ENCODE measurements at regions not wholly inside any gene's neighbourhood (a gene's known extent, or its start where the extent isn't known, plus 50 kb on each side); places are given as distances from the start of the nearest gene placed in this dataset.
A peak's percentile ranks its signal among the peaks of the same experiment; 100 is the strongest.

- no peak for TF ChIP-seq CTCF (conservative IDR thresholded peaks at IDR 0.05)
- no peaks in the 10 kb centered on the region for H3K9me3 ChIP-seq (ENCODE audit: control insufficient read depth, low read length)
- no peaks in the 10 kb centered on the region for H3K27me3 ChIP-seq (ENCODE audit: control insufficient read depth, insufficient read depth, low read length, poor library complexity, severe bottlenecking)
- Mint-ChIP-seq H3K4me1 (peaks cover 12% of the 10 kb centered on the region), H3K27me3 (ENCODE audit: insufficient read depth) (no peaks in the 10 kb centered on the region), H3K36me3 (ENCODE audit: low read depth) (no peaks in the 10 kb centered on the region), H3K27ac (no peak overlapping the region), H3K9me3 (no peaks in the 10 kb centered on the region), H3K4me3 (no peak overlapping the region)
- H3K27ac ChIP-seq (ENCODE audit: low read depth, low read length) = no peak overlapping the region
- no peak overlapping the region for H3K9ac ChIP-seq (ENCODE audit: extremely low read depth, low read length, poor library complexity, severe bottlenecking)
- no peaks in the 10 kb centered on the region for H3K36me3 ChIP-seq (ENCODE audit: control insufficient read depth, insufficient read depth, low read length)
- H3K4me3 ChIP-seq (ENCODE audit: low read length) = no peak overlapping the region
- DNase-seq = peak; percentile 87
- WGBS, 2 experiments (ENCODE audit: insufficient coverage in 1 of 2, insufficient read length in 1 of 2) = 47 to 48% methylated on average over 4 of the region's 4 CpGs
- peaks cover 3% of the 10 kb centered on the region for H3K4me1 ChIP-seq (ENCODE audit: control insufficient read depth, insufficient read depth, low read length)
These were observed 86.1 kb upstream of the SCG2 start for GRCh38 chr2:223688094-223688835.

GRCh38 chr2:223681125-223681524 is 79.0 kb upstream of the SCG2 start:
- no peak for TF ChIP-seq CTCF (conservative IDR thresholded peaks at IDR 0.05)
- Mint-ChIP-seq H3K27me3 (ENCODE audit: insufficient read depth) (no peaks in the 10 kb centered on the region), H3K27ac (no peak overlapping the region), H3K4me1 (no peaks in the 10 kb centered on the region), H3K36me3 (ENCODE audit: low read depth) (no peaks in the 10 kb centered on the region), H3K9me3 (no peaks in the 10 kb centered on the region), H3K4me3 (no peak overlapping the region)
- no peak overlapping the region for H3K9ac ChIP-seq (ENCODE audit: extremely low read depth, low read length, poor library complexity, severe bottlenecking)
- no peaks in the 10 kb centered on the region for H3K36me3 ChIP-seq (ENCODE audit: control insufficient read depth, insufficient read depth, low read length)
- DNase-seq = no peak
- H3K27ac ChIP-seq (ENCODE audit: low read depth, low read length) = no peak overlapping the region
- no peaks in the 10 kb centered on the region for H3K27me3 ChIP-seq (ENCODE audit: control insufficient read depth, insufficient read depth, low read length, poor library complexity, severe bottlenecking)
- H3K4me1 ChIP-seq (ENCODE audit: control insufficient read depth, insufficient read depth, low read length) = no peaks in the 10 kb centered on the region
- H3K9me3 ChIP-seq (ENCODE audit: control insufficient read depth, low read length) = no peaks in the 10 kb centered on the region
- WGBS, 2 experiments (ENCODE audit: insufficient coverage in 1 of 2, insufficient read length in 1 of 2) = 65 to 67% methylated on average over 3 of the region's 3 CpGs
- H3K4me3 ChIP-seq (ENCODE audit: low read length) = no peak overlapping the region

- Mint-ChIP-seq H3K36me3 (ENCODE audit: low read depth) (no peaks in the 10 kb centered on the region), H3K27me3 (ENCODE audit: insufficient read depth) (no peaks in the 10 kb centered on the region), H3K27ac (no peak overlapping the region), H3K9me3 (no peaks in the 10 kb centered on the region), H3K4me1 (no peaks in the 10 kb centered on the region), H3K4me3 (no peak overlapping the region)
- TF ChIP-seq CTCF (conservative IDR thresholded peaks at IDR 0.05) = peak; percentile 50
- H3K4me1 ChIP-seq (ENCODE audit: control insufficient read depth, insufficient read depth, low read length) = no peaks in the 10 kb centered on the region
- no peak for DNase-seq
- 80 to 89% methylated on average over 2 to 5 of the region's 5 CpGs for WGBS, 2 experiments (ENCODE audit: insufficient coverage in 1 of 2, insufficient read length in 1 of 2)
- no peaks in the 10 kb centered on the region for H3K27me3 ChIP-seq (ENCODE audit: control insufficient read depth, insufficient read depth, low read length, poor library complexity, severe bottlenecking)
- H3K4me3 ChIP-seq (ENCODE audit: low read length) = no peak overlapping the region
- no peaks in the 10 kb centered on the region for H3K9me3 ChIP-seq (ENCODE audit: control insufficient read depth, low read length)
- H3K36me3 ChIP-seq (ENCODE audit: control insufficient read depth, insufficient read depth, low read length) = no peaks in the 10 kb centered on the region
- no peak overlapping the region for H3K27ac ChIP-seq (ENCODE audit: low read depth, low read length)
- no peak overlapping the region for H3K9ac ChIP-seq (ENCODE audit: extremely low read depth, low read length, poor library complexity, severe bottlenecking)
These were observed 72.9 kb upstream of the SCG2 start for GRCh38 chr2:223674998-223675609.
